DMS153 (cell line): ENCODE measurements at regions not wholly inside any gene's neighbourhood (a gene's known extent, or its start where the extent isn't known, plus 50 kb on each side); places are given as distances from the start of the nearest gene placed in this dataset.

ENCODE experiments used
- DNase-seq: peaks from one replicate; lab custom pipeline; 2025; lab: John Stamatoyannopoulos, UW

DNA sequence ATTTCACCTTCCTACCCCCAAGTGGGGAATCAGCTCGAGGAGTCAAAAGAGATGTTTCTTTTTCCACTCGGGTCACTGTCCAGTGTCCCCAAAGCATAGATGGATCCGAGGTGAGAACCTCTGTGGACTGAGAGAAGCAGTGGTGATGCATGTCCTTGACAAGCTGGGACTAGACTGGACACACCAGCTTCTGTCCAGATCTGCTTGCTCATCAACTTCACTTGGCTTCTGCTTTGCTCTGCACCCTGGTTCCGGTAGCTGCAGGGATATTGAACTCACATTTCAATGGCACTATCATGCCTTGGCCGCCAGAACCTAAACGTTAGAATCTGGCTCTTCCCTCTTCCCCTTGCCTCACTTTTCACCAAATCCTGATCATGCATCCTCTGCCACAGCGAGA lies 50.3 kb upstream of the CXCL12 start:
- no peak for DNase-seq

DNA sequence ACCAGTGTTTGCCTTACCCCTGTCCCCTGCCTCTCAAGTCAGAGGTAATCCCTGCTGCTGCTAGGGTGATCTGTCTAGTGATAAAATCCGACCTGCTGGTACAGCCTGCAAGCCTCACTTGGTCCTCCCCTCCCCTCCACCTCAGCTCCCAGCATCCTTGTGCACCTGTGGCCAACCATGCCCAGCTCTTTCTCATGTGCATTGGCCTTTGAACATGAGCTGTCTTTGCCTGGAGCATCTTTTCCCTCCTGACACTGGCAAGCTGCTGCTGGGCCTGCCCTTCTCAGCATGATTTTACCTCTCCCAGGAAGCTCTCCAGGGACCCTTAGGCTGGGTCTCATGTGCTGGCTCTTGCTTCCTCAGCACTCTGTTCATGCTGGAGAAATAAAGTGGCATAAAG lies 51.3 kb upstream of the CXCL12 start:
- no peak for DNase-seq

- no peak for DNase-seq
Observed at GRCh38 chr10:44437840-44438511, 53.1 kb upstream of the CXCL12 start.

DNA sequence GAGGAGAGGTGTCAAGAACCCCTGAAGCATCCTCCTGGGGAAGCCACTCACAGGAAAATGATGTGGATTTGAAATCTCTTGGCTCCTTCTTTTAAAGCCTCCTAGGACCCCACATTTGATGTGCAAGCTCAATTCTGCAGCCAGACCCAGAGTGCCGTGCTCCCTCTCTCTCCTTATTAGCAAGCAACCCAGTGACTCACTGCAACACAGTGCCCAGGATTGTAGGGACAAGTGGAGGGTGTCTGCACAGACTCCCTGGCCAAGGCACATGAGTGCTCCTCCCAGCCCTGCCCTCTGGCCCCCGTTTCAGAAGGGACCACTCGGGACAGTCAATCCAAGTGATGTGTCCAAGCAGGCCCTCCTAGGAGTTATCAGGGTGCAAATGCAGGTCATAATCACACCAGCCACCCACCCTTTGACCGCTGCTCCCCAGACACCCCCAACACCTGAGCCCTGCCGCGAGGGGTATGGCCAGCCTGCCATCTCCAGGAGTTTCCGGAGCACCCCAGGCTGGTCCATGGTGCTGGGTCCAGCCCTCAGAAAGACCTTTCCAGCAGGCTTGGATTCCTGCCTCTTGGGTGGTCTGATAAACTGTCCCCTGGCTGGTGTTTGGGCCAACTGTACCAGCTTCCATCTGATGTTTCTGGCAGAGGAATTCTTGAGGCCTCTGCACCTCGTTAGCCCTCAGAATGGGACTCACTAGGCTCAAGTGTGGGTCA lies 54.5 kb upstream of the CXCL12 start:
- DNase-seq = no peak

DNA sequence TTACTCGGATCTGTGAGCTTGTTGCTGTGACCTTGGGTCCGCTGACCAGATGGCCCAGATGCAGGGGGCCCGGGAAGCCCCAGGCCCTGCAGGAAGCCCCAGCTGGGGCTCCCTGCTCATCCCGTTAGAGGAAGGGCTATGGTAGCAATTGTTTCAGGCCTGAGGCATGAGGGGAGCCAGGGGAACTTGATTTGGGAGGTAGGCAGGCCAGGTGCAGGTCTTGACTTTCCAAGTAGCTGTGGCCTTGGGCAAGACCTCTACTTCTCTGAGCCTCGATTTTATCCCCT lies 55.0 kb upstream of the CXCL12 start:
- DNase-seq = no peak

DNA sequence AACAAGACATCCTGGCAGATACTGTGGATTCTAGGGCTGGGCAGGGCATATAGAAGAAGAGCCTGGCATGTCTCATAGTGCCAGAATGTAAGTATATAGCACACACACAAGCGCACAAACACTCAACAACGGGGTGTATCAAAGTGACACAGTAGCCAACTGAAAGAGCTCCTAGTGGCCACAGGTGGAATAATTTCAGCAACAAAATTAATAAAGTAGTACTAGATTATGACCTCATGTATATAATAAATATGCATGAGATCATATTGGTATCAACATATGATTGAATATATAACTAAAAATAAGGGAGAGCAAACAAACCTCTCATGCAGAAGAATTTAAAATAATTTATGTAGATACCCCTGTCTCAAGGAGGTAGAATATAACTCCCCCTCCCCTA lies 72.4 kb upstream of the CXCL12 start:
- DNase-seq = no peak

GRCh38 chr10:44458671-44459413 lies 73.9 kb upstream of the CXCL12 start:
- no peak for DNase-seq

DNA sequence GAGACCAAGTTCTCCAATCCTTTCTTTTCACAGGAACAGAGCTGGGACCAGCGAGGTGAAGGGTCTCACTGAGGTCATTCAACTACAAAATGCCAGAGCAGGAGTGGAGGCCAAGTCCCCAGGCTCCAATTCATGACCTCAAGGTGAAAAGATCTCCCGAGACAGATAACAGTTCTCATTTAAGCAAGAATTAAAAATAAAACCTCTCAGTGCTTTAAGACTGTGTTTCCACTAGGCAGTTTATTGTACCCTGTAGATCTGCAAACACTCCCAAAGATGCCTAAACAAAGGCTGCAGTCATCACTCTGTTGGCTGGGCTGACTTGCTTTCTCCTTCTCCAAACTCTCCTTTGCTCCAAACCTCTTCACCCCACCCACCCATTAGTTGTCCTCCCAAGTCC lies 74.8 kb upstream of the CXCL12 start:
- DNase-seq = no peak

GRCh38 chr10:44460416-44460815 lies 75.5 kb upstream of the CXCL12 start:
- DNase-seq = no peak

DNA sequence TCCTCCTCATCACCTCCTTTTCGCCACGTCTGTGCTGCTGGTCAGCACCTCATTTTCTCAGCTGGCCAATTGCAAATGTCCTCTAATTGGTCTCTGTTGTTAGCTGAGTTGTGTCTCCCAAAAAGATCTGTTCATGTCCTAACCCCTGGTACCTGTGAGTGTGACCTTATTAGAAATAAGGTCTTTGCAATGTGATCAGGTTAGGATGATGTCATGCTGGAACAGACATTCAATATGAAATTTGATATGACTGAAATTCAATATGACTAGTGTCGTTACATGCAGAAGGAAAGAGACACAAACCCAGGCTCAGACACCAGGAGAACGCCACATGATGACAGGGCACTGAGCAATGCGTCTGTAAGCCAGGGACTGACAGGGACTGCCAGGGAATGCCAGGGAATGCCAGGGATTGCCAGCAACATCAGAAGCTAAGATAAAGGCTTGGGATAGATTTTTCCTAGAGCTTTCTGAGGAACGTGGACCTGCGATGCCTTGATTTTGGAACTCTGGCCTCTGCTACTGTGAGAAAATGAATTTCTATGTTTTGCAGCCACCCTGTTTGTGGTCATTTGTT lies 77.5 kb upstream of the CXCL12 start:
- peak; percentile 2 for DNase-seq

DNA sequence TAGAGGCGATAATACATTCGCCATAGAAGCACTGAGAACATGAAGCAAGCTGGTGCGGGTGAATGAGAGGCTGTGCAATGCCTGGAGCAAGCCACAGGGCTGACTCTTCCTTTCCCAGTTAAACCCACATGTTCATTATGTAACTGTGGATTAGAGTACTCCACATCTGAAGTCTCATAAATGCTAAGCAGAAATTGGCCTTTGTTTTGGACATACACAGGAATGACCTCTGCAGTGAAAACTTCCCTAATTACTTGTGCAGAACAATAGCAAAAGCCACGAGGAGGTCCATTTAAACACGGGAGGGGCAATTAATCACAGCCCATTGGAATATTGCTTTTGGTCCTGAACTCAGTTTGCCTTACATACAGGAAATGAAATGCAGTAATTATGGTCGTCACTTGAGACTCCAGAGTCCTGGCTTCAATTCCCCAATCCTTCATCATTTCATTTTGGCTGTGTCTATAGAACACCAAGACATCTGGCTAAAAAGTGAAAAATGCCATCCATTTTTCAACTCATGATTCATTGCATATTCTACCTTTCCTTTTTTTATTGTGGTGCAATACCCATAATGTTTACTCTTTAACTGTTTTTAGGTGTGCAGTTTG lies 78.7 kb upstream of the CXCL12 start:
- DNase-seq = no peak

- no peak for DNase-seq
Observed at GRCh38 chr10:44464503-44464902, 79.6 kb upstream of the CXCL12 start.

DNA sequence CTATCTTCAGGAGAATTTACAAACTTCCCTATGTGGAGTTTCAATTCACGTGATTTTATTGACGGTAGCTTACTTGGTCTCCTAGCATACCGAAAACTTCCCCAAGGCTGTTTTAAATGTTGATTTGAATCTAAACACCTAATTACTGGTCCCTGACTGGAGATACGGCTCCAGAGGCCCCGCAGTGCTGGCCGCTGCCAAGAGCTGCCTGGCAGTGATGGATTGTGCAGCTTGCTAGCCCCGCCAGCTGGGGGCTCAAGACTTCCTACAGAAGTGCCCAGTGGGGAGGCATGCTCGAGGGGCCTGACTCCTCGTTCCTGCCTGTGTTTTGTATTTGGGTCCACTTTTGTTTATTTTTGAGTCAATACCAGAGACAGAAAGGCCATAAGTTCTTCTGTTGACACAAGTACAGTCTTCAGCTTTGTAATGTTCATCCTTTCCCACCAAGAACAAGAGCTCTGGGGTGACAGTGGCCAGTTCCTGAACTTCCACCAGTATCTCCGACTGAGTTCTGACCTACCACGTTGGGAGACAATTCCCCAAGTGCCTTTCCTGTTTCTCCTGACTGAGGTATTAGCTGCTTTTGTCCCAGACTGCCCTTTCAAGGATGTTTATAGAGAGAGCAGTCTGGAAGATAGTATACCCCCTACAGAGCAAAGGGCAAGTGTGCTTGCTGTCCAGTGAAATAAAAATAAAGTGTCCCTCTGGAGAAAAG lies 80.7 kb upstream of the CXCL12 start:
- DNase-seq = no peak

- DNase-seq = no peak
Observed at GRCh38 chr10:44466236-44466635, 81.3 kb upstream of the CXCL12 start.

- no peak for DNase-seq
Observed at GRCh38 chr10:44467090-44467489, 82.2 kb upstream of the CXCL12 start.

GRCh38 chr10:44467900-44468299 lies 83.0 kb upstream of the CXCL12 start:
- DNase-seq = no peak

DNA sequence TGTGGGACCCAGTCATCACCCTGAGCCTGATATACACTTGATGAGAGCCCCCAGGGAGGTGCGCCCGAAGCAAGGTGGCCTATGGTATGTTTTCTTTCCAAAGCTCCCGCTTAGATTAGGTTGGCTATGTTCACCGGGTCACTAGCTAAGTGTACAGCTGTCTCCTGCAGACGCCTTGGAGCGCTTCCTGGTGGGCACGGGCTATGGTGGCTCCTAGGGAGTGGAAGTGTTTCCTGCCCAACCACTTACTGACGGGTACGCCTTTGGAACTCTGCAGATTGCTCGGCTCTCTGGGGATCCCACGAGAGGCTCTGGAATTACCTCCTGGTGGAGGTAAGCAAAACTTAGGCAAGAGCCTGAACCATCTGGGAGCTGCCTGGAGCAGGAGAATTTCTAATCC lies 83.6 kb upstream of the CXCL12 start:
- DNase-seq = no peak

GRCh38 chr10:44468965-44469364 lies 84.1 kb upstream of the CXCL12 start:
- no peak for DNase-seq

DNA sequence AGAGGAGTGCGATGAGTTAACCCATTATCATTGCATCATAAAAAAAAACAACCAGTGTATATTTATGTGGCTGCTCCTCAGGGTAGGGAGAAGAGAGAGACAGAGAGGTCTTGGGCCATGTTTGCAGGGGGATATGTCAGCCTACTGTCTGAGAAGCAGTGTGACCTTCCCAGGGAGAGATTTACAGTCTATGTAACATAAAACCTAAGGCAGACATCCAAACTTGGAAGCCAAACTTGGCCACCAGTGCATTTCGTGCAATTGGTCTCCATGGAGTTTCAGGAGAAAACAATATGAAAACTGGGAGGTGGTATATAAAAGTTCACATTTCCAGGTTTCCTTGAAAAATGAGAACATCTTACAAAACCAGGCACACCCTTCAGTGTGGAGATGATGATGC lies 85.9 kb upstream of the CXCL12 start:
- no peak for DNase-seq

- DNase-seq = no peak
Observed at GRCh38 chr10:44471410-44471809, 86.5 kb upstream of the CXCL12 start.

DNA sequence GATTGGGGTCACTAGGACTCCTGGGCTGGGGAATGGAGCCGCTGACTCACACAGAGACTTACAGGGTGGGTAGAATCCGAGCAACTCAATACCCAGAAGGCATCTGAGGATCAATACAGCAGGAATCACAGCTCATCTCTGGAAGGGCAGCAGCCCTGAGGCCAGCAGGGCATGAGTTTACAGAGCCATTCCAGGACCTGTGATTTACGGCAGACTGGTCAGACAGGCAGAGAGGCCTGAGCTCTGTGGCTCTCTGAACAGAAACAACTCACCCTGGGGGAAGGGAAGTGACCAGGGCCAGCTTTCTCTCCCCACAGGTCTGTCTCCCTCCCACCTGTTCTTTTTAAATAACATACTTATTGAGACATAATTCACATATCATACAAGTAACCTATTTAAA lies 88.2 kb upstream of the CXCL12 start:
- no peak for DNase-seq

DNA sequence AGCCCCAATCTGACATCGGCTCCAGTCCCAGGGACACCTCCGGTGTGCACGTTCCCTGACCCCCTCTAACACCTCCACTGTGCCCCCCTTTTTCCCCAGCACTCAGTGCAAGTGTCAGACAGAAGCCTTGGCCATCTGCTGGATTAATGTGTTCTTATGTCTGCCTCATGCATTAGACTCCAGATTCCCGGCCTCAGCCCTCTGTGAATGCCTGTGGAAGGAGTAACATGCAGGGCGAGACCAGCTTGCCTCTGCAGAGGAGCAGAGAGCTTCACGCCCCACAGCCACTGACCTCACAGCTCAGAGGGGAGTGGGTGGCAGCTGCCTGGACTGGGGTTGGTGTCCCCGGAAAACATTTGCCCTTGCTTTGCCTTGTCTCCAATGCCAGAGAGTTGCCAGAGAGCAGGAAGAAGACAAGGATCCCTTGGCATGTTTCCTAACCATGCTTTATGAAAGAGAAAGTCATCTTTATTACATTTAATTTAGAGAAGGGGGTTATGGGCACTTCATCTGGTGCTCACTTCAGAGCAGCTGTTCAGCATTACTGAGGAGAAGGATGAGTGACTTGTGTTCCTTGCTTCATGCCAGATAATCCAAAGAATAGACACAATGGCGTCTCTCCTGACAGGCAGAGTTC lies 91.6 kb upstream of the CXCL12 start:
- DNase-seq = no peak
